SIG-M5 treated with dmso at 0.1 percent for 504 hours (cell line): ENCODE measurements at regions not wholly inside any gene's neighbourhood (a gene's known extent, or its start where the extent isn't known, plus 50 kb on each side); places are given as distances from the start of the nearest gene placed in this dataset.
"Not testable (repeated sequence)": the region's sequence is repeated elsewhere in the genome, so short reads cannot be mapped to it uniquely, and the experiment has no call there.

Experiments
- DNase-seq: peaks from one replicate; lab custom pipeline; 2025; ENCODE audit not compliant: unreplicated experiment; lab: John Stamatoyannopoulos, UW

DNA sequence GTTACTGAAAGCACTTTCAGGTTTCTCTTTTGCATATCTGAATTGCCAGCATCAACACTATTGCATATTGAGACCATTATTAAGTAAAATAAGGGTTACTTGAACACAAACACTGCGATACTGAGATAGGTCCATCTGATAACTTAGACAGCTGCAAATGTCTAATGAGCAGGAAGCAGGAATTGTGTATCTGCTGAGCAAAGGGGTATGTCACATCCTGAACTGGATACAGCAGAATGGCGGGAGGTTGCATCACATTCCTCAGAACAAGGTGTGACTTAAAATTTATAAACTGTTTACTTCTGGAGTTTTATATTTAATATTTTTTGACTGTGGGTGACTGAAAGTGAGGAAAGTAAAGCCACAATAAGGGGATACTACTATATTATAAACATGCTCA, 142.4 kb downstream of the POTEH start:
- not testable (repeated sequence) for DNase-seq

DNA sequence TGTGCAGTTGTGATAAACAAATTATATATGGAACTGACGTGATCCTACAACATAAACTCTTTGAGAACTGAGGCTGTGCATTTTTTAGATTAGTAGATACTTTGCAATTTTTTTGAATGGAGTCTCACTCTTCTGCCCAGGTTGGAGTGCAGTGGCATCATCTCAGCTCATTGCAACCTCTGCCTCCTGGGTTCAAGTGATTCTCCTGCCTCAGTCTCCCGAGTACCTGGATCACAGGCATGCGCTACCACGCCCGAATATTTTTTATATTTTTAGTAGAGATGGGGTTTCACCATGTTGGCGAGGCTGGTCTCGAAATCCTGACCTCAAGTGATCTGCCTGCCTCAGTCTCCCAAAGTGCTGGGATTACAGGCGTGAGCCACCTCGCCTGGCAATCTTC, 145.9 kb downstream of the POTEH start:
- not testable (repeated sequence) for DNase-seq

DNA sequence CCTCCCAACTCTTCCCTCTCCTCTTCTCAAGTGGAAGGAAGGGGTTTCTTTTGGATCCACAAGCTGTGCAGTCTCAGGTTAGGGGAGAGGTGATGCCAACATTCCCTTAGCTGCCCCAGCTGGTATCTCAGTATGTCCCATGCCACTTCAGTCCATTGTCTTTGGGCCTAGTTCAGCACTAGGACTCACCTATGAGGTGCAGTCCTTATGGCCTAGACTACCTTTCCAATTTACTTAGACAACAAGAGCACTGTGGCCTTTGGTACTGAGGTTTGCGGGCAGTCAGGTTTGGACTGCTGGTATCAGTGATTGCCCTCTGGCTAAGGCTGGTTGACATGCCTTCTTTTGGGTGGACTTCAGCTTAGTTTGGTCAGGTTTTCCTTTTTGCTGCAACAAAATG, 159.9 kb downstream of the POTEH start:
- not testable (repeated sequence) for DNase-seq

DNA sequence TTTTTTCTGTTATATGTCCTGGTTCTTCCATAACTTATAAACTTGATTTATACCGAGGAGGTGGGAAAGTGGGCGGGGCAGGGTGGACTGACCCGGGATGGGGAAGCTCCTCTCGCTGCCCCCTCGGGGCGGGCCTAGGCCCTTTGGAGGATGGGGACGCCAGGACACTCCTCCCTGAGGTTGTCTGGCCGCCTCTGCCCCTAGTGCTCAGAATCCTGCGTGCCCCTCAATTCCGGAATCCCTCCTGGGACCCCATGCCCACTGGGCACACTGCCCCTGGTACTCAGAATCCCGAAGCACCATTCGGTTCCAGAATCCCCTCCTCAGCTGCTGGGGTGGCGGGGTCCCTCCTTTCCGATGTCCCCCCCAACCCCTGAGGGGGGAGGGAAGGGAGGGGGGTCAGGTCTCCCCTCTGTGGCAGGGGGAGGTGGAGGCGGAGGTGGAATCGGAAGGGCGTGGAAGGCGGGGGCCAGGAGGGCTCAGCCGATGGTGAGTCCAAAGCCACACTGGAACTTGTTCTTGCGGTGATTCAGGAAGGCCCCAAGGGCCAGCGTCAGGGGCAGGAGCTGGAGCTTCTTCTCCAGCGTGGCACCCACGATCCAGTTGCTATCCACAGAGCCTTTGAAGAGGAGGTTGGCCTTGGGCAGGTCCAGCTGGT, 164.0 kb downstream of the POTEH start:
- DNase-seq, result not testable (repeated sequence)

DNA sequence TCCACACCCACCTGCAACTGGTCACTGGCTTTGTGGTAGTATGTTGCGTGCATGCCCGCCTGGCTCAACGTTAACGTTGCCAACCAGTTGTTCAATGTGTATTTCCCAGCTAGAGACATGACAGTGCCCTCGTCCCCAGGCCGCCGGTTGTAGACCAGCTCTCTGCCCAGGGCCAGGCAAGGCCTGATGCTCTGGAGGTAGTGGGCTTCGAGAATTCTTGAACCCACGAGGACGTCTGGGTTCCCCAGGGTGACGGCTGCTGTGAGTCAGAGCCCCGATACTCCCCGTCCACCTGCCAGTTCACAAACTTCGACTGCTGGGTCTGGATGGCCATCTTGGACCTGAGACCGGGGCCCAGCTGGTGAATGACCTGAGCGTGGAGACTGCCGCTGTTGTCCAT, 164.6 kb downstream of the POTEH start:
- DNase-seq, result not testable (repeated sequence)

DNA sequence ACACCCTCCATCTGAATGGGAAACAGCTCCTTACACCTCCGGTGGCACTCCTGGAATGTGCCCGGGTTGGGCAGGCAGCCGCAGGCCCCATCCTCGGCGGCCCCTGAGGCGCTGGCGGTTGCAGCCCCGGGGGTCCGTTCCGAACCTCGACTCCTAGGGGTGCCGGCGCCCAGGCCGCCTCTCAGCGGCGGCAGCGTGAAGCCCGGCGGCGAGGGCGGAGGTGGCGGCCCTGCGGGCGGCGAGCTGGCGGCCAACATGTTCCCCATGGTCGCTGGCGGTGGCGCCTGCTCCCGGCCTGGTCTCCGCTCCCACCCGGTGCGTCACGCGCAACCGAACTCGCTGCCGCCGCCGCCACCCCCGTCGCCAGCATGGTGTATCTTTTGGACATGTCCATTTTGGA, 165.2 kb downstream of the POTEH start:
- DNase-seq, result not testable (repeated sequence)

DNA sequence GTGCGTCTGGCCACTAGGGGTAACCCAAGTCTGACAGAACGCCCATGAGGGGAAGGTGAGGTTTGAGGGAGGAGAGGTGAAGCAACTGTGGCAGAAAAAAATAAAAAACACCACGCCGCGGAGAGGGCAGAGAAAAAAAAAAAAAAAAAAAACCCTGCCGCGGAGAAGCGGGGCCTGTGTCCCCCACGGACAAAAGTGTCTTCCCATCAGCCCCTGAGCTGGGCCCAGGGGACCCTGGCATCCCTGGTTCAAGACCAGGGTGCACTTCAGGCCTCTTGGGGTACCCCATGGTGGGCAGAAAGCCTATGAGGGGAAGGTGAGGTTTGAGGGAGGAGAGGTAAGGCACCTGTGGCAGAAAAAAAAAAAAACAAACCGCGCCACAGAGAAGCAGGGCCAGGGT, 191.1 kb downstream of the POTEH start:
- not testable (repeated sequence) for DNase-seq

DNA sequence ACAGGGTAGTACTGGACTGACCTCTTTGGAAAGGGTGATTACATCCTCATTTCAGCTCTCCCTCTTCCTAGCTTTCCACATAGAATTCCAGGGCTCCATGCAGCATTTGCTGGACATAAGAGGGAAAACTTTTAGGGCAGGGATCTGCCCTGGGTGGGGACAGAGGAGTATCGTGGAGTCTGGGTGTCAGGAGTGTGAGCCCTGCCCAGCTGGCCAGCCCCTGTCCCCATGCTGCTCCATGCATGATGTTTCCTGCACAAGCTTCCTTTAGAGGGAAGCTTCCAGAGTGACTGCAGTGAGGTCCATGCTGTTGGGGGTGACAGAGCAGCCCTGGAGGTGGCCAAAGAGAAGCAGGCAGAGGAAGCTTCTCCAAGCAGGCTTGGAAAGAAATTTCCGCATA, 214.5 kb downstream of the POTEH start:
- DNase-seq, result not testable (repeated sequence)

DNA sequence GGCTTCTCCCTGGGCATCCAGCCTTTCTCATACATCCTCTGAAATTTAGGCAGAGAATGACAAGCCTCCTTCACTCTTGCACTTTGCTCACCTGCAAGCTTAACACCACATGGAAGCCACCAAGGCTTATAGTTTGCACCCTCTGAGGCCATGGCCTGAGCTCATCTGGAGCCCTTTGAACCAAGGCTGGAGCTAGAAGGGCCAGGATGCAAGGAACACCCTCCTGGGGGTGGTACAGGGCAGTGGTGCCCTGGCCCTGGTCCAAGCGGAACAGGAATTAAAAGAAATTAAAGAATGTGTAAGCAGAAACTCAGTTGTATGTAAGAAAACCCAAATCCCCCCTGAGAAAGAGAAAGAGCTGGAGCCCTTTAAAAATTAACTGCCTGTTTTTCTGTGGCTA, 221.9 kb downstream of the POTEH start:
- not testable (repeated sequence) for DNase-seq

DNA sequence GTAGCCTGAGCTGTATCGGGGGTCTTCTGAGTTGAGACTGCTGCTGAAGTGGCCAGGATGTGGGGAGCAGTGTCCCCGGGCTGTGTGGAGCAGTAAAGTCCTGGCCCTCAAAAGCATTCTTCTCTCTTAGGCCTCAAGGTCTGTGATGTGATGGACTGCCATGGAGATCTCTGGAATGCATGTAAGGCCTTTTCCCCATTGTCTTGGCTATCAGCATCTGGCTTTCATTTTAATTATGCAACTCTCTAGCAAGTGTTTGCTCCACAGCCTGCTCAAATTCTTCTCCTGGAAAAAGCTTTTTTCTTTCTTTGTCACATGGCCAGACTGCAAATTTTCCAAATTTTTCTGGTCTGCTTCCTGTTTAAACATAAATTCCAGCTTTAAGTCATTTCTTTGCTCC, 229.3 kb downstream of the POTEH start:
- not testable (repeated sequence) for DNase-seq

DNA sequence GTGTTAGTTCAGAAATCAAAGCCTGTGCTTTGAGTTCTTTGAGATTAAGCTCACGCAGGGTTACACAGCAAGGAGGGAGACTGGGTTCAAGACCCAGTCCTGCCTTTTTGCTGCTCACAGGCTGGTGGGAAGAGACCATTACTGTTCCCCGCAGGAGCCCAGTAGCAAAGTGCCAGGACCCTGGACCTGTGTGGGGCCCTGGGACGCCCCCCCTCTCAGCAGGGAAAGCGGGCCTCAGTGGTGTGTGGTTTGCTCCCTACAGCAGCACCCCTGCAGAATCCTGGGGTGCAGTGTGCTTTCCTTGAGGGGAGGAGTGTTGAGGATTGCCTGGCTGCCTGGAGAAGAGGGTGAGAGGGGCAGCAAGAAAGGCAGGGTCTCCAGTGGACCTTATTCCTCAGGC, 231.1 kb downstream of the POTEH start:
- not testable (repeated sequence) for DNase-seq

DNA sequence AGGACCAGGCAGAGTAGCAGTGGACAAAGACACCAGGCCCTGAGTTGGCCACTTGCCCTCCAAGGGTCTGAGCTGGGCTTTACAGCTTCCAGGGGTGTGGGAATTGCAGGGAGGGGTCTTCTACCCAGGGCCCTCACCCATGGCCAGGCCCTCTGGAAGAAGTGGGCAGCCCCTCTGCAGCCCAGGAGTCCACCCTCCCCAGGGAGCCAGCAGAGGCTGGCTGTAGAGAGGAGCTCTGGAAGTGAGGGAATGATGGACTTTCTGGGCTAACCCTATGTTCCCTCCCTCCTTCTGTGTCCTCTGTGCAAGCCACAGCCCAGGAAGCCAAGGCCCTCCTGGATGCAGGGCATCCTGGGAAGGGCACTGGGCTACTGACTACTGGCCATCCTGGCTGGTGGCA, 232.3 kb downstream of the POTEH start:
- not testable (repeated sequence) for DNase-seq

DNA sequence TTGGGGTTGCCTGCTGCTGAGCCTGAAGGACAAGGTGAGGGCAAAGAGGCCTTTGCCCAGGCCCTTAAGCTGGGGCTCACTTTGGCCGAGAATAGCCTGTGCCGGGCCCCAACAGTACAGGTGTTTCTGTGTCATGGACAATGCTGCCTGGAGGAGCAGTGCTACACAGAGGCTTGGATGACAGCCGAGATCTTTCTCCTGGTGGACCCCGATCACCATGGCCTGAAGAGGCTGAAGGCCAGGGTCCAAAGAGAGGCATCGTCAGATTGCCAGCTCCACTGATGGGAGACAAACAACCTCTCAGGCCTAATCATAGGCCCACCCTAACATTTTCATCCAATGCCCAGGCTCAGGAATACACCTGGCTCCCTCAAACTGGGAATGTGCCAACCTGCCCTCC, 232.8 kb downstream of the POTEH start:
- not testable (repeated sequence) for DNase-seq

DNA sequence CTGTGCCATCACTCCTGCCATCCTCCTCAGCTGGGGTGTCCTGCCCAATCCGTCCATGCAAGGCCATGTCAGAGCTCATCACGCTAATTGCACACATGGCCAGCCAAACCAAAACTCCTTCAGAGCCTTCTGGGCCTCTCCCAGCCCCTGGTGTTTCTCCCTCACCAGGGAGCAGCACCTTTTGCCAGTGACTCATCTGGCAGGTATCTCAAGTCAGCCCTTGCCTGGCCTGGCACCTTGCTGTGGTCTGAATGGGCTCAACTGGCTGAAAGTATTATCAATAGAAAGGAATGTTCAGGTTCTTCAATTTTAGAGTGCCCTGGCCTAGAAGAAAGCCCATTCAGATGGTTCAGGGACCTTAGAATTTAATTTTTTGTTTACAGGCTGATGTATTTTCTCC, 235.0 kb downstream of the POTEH start:
- DNase-seq, result not testable (repeated sequence)

DNA sequence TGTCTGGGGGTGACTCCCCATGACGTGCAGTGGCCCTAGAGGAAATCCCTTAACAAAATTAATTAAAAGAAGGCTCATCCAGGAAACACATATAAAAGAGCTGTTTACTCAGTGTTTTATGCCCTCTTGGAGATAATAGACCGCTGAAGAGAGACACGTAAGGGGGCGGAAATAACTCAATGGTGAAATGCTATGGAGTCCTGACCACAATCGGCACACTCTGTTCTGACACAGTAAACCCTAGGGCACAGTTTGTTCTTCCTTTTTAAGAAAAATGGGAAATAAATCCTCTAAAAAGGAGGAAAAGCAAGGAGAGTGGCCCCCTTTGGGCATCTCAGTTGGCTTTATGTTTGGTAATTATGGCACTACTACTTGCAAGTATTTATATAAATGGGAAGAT, 237.3 kb downstream of the POTEH start:
- not testable (repeated sequence) for DNase-seq
